ENCODE measurements at regions not wholly inside any gene's neighbourhood (a gene's known extent, or its start where the extent isn't known, plus 50 kb on each side); places are given as distances from the start of the nearest gene placed in this dataset.

GRCh38 chr4:178453057-178453456, 1010.8 kb upstream of the AGA start:
- TF ChIP-seq CTCF (IDR thresholded peaks at IDR 0.05; ENCODE audit: insufficient read depth, low read depth, low read length) = no peak
- H3K4me3 ChIP-seq (ENCODE audit: low read depth, low read length) = no peak overlapping the region
- DNase-seq (ENCODE audit: low read depth) = no peak

GRCh38 chr4:178457286-178457685, 1015.0 kb upstream of the AGA start:
- no peak for TF ChIP-seq CTCF (IDR thresholded peaks at IDR 0.05; ENCODE audit: insufficient read depth, low read depth, low read length)
- no peak for DNase-seq (ENCODE audit: low read depth)
- no peak overlapping the region for H3K4me3 ChIP-seq (ENCODE audit: low read depth, low read length)

GRCh38 chr4:178462710-178463109, 1020.5 kb upstream of the AGA start:
- no peak for TF ChIP-seq CTCF (IDR thresholded peaks at IDR 0.05; ENCODE audit: insufficient read depth, low read depth, low read length)
- no peak for DNase-seq (ENCODE audit: low read depth)
- H3K4me3 ChIP-seq (ENCODE audit: low read depth, low read length) = no peak overlapping the region

GRCh38 chr4:178463747-178464146, 1021.5 kb upstream of the AGA start:
- no peak overlapping the region for H3K4me3 ChIP-seq (ENCODE audit: low read depth, low read length)
- TF ChIP-seq CTCF (IDR thresholded peaks at IDR 0.05; ENCODE audit: insufficient read depth, low read depth, low read length) = no peak
- no peak for DNase-seq (ENCODE audit: low read depth)

- no peak overlapping the region for H3K4me3 ChIP-seq (ENCODE audit: low read depth, low read length)
- no peak for TF ChIP-seq CTCF (IDR thresholded peaks at IDR 0.05; ENCODE audit: insufficient read depth, low read depth, low read length)
- DNase-seq (ENCODE audit: low read depth) = no peak
Measured at GRCh38 chr4:178470996-178471784, 1029.0 kb upstream of the AGA start.

GRCh38 chr4:178471994-178472393, 1029.8 kb upstream of the AGA start:
- no peak for DNase-seq (ENCODE audit: low read depth)
- no peak overlapping the region for H3K4me3 ChIP-seq (ENCODE audit: low read depth, low read length)
- no peak for TF ChIP-seq CTCF (IDR thresholded peaks at IDR 0.05; ENCODE audit: insufficient read depth, low read depth, low read length)

- no peak for DNase-seq (ENCODE audit: low read depth)
- TF ChIP-seq CTCF (IDR thresholded peaks at IDR 0.05; ENCODE audit: insufficient read depth, low read depth, low read length) = no peak
- no peak overlapping the region for H3K4me3 ChIP-seq (ENCODE audit: low read depth, low read length)
Measured at GRCh38 chr4:178480105-178480504, 1037.9 kb upstream of the AGA start.
